IMR-90 (cell line): ENCODE measurements at regions not wholly inside any gene's neighbourhood (a gene's known extent, or its start where the extent isn't known, plus 50 kb on each side); places are given as distances from the start of the nearest gene placed in this dataset.

ENCODE experiments used
- ATAC-seq: fragments of 200-7000 bp; cut with Tn5 transposase; 2 replicates; pipeline ENCODE4 v1.9.1; 2020; ENCODE audit warnings: low read depth, mild to moderate bottlenecking, moderate library complexity
- BruUV-seq: library from RNA; stranded (reverse); fragments of 400-500 nt; replicated peaks from 2 replicates; lab custom pipeline; 2021; lab: Mats Ljungman, UMichigan
- CTCF ChIA-PET: fragments of 300-600 bp; formaldehyde crosslinking; extraction: SDS; loops from one replicate; lab custom pipeline; 2021; ENCODE audit warnings: antibody characterized with exemption; lab: Yijun Ruan, JAX
- POLR2A ChIA-PET: fragments of 300-600 bp; sonication (Branson Sonifier 250); formaldehyde crosslinking; loops from one replicate; lab custom pipeline; 2022; ENCODE audit warnings: antibody characterized with exemption; ENCODE audit not compliant: unreplicated experiment; lab: Charles Lee
- DNase-seq: peaks from one replicate; pipeline ENCODE4 v3.0.0; 2013
- H2AFZ ChIP-seq: replicated peaks from 2 replicates; pipeline ENCODE3; 2013; ENCODE audit warnings: low read length, mild to moderate bottlenecking; ENCODE audit not compliant: poor library complexity
- H2AK5ac ChIP-seq: 2 replicates; pipeline ENCODE4 v1.6.1; 2013; ENCODE audit warnings: low read depth, low read length, inconsistent platforms
- H2AK9ac ChIP-seq: replicated peaks from 2 replicates; pipeline ENCODE3; 2013; ENCODE audit warnings: mild to moderate bottlenecking, low read depth, low read length, moderate library complexity; ENCODE audit not compliant: poor library complexity
- H2BK120ac ChIP-seq: 2 replicates; pipeline ENCODE4 v1.6.1; 2013; ENCODE audit warnings: low read depth, low read length, inconsistent platforms
- H2BK15ac ChIP-seq: 3 replicates; pipeline ENCODE4 v1.6.1; 2013; ENCODE audit warnings: low read depth, low read length, inconsistent platforms
- H2BK20ac ChIP-seq: 2 replicates; pipeline ENCODE4 v1.6.1; 2013; ENCODE audit warnings: low read depth, mild to moderate bottlenecking, inconsistent platforms, low read length, moderate library complexity
- H2BK5ac ChIP-seq: 2 replicates; pipeline ENCODE4 v1.6.1; 2013; ENCODE audit warnings: mild to moderate bottlenecking, low read depth, low read length, inconsistent platforms; ENCODE audit not compliant: poor library complexity, severe bottlenecking
- H3K14ac ChIP-seq: replicated peaks from 2 replicates; pipeline ENCODE4 v1.6.1; 2013; ENCODE audit warnings: low read depth, low read length, inconsistent platforms
- H3K18ac ChIP-seq: 2 replicates; pipeline ENCODE4 v1.6.1; 2013; ENCODE audit warnings: low read depth, low read length, control low read depth
- H3K23ac ChIP-seq: 2 replicates; pipeline ENCODE4 v1.6.1; 2013; ENCODE audit warnings: low read depth, low read length, inconsistent platforms
- H3K27ac ChIP-seq: 2 replicates; pipeline ENCODE4 v1.5.1; 2013; ENCODE audit warnings: mild to moderate bottlenecking, control low read depth, low read length; ENCODE audit not compliant: insufficient read depth
- H3K27me3 ChIP-seq: 2 replicates; pipeline ENCODE4 v1.6.1; 2013; ENCODE audit warnings: low read length; ENCODE audit not compliant: control insufficient read depth, insufficient read depth
- H3K36me3 ChIP-seq: 2 replicates; pipeline ENCODE4 v1.6.1; 2013; ENCODE audit warnings: low read length, mixed read lengths; ENCODE audit not compliant: control insufficient read depth, insufficient read depth
- H3K4ac ChIP-seq: 2 replicates; pipeline ENCODE4 v1.6.1; 2013; ENCODE audit warnings: low read depth, low read length, inconsistent platforms
- H3K4me1 ChIP-seq: 2 replicates; pipeline ENCODE4 v1.6.1; 2013; ENCODE audit warnings: low read length, mixed read lengths; ENCODE audit not compliant: control insufficient read depth, insufficient read depth
- H3K4me2 ChIP-seq: 2 replicates; pipeline ENCODE4 v1.6.1; 2013; ENCODE audit warnings: low read depth, mild to moderate bottlenecking, control low read depth, low read length, moderate library complexity
- H3K4me3 ChIP-seq: 2 replicates; pipeline ENCODE4 v1.5.1; 2013; ENCODE audit warnings: low read depth, mild to moderate bottlenecking, control low read depth, low read length, moderate library complexity; ENCODE audit not compliant: insufficient read depth
- H3K56ac ChIP-seq: 2 replicates; pipeline ENCODE4 v1.6.1; 2013; ENCODE audit warnings: low read length, inconsistent platforms; ENCODE audit not compliant: insufficient read depth; ENCODE audit errors: extremely low read depth
- H3K79me1 ChIP-seq, 2 experiments: 2 replicates each; pipeline ENCODE4 v1.6.1; 2013; ENCODE audit warnings: low read length in 2 of 2, inconsistent platforms in 1 of 2, low read depth in 1 of 2
- H3K9ac ChIP-seq: 2 replicates; pipeline ENCODE4 v1.6.1; 2013; ENCODE audit warnings: low read depth, low read length, control low read depth
- H3K9me1 ChIP-seq: 2 replicates; pipeline ENCODE4 v1.6.1; 2013; ENCODE audit warnings: low read length, inconsistent platforms; ENCODE audit not compliant: insufficient read depth
- H3K9me3 ChIP-seq: 2 replicates; pipeline ENCODE4 v1.6.1; 2013; ENCODE audit warnings: low read length; ENCODE audit not compliant: control insufficient read depth, insufficient read depth
- H4K20me1 ChIP-seq: 2 replicates; pipeline ENCODE4 v1.6.1; 2013; ENCODE audit warnings: low read length, inconsistent platforms; ENCODE audit not compliant: insufficient read depth
- H4K5ac ChIP-seq: 2 replicates; pipeline ENCODE4 v1.6.1; 2013; ENCODE audit warnings: mild to moderate bottlenecking, low read depth, low read length, control low read depth
- H4K8ac ChIP-seq, 2 experiments: 2 replicates each; pipeline ENCODE4 v1.6.1; 2013; ENCODE audit warnings: low read depth in 2 of 2, low read length in 2 of 2, control low read depth in 1 of 2, inconsistent platforms in 1 of 2
- H4K91ac ChIP-seq: 2 replicates; pipeline ENCODE4 v1.6.1; 2013; ENCODE audit warnings: low read depth, low read length, inconsistent platforms; ENCODE audit not compliant: insufficient read depth
- BHLHE40 ChIP-seq: fragments of 150-350 bp; IDR thresholded peaks from 2 replicates; pipeline ENCODE4 v1.6.1; 2016; ENCODE audit warnings: mild to moderate bottlenecking, low read depth, low read length
- CEBPB ChIP-seq: IDR thresholded peaks from 2 replicates; pipeline ENCODE4 v1.6.1; 2012; ENCODE audit warnings: low read depth, low read length, improper control_type of control experiment
- CTCF ChIP-seq: conservative IDR thresholded peaks from 2 replicates; pipeline ENCODE4 v1.5.1; 2012; ENCODE audit warnings: mild to moderate bottlenecking, low read depth, low read length, improper control_type of control experiment
- FOS ChIP-seq: fragments of 150-350 bp; IDR thresholded peaks from 2 replicates; pipeline ENCODE4 v1.6.1; 2016; ENCODE audit warnings: low read depth, low read length
- RAD21 ChIP-seq: IDR thresholded peaks from 2 replicates; pipeline ENCODE4 v1.6.1; 2012; ENCODE audit warnings: low read length, improper control_type of control experiment
- RCOR1 ChIP-seq: IDR thresholded peaks from 2 replicates; pipeline ENCODE4 v1.6.1; 2012; ENCODE audit warnings: mild to moderate bottlenecking, low read length, improper control_type of control experiment; ENCODE audit not compliant: insufficient replicate concordance
- SMC3 ChIP-seq: fragments of 150-350 bp; IDR thresholded peaks from 2 replicates; pipeline ENCODE4 v1.6.1; 2016; ENCODE audit warnings: low read depth, mild to moderate bottlenecking, antibody characterized with exemption, low read length, moderate library complexity
- WGBS, 2 experiments: methylation state at CpG; one replicate each; pipeline versions ENCODE4 v1.1.5 to v1.1.7; 2013; ENCODE audit warnings: missing lambda C conversion rate in 2 of 2; ENCODE audit not compliant: insufficient read length in 1 of 2; ENCODE audit errors: extremely low coverage in 2 of 2; 5-methylcytosine and 5-hydroxymethylcytosine counted together
- dilution Hi-C: fragments of 300-500 bp; cut with HindIII; formaldehyde crosslinking; loops from one replicate; pipeline ENCODE4 v1.14.3; 2018; ENCODE audit warnings: low sequenced_read_pairs; ENCODE audit not compliant: unreplicated experiment
- in situ Hi-C: fragments of 300-500 bp; cut with MboI; formaldehyde crosslinking; loops from 3 replicates; pipeline ENCODE4 v1.14.3; 2019; ENCODE audit warnings: low sequenced_read_pairs, inconsistent platforms, mixed read lengths
- intact Hi-C: fragments of 100-400 bp; cut with micrococcal nuclease; formaldehyde crosslinking; loops from 2 replicates; pipeline ENCODE4 v1.10.0; 2022

- no peak overlapping the region for H3K23ac ChIP-seq
- no peak overlapping the region for H3K18ac ChIP-seq
- no peaks in the 10 kb centered on the region for H3K9me3 ChIP-seq
- WGBS, 2 experiments: no CpG with 5 or more reads among the region's 1 CpG
- no peaks in the 10 kb centered on the region for H3K36me3 ChIP-seq
- H3K4ac ChIP-seq: no peak overlapping the region
- H2AFZ ChIP-seq: no peak overlapping the region
- TF ChIP-seq FOS: no peak
- TF ChIP-seq CEBPB: peak; percentile 68; the same call in 1 of the 2 replicates
- no peak for TF ChIP-seq CTCF
- no peak for TF ChIP-seq RAD21
- TF ChIP-seq SMC3: no peak
- TF ChIP-seq RCOR1: no peak
- TF ChIP-seq BHLHE40: no peak
- H3K79me1 ChIP-seq: no peaks in the 10 kb centered on the region
- no peak overlapping the region for H4K91ac ChIP-seq
- H3K9ac ChIP-seq: no peak overlapping the region
- POLR2A ChIA-PET: no interaction called here
- H4K20me1 ChIP-seq: no peaks in the 10 kb centered on the region
- no peak overlapping the region for H4K8ac ChIP-seq
- H2BK20ac ChIP-seq: no peak overlapping the region
- no peak overlapping the region for H3K56ac ChIP-seq
- dilution Hi-C loops (no loop called here), intact Hi-C loops (no loop called here), in situ Hi-C loops (no loop called here)
- no peaks in the 10 kb centered on the region for H3K27me3 ChIP-seq
- BruUV-seq: no TSS peak
- H2AK5ac ChIP-seq: no peak overlapping the region
- H3K4me2 ChIP-seq: no peak overlapping the region
- H3K9me1 ChIP-seq: no peaks in the 10 kb centered on the region
- DNase-seq (peak; percentile 58), ATAC-seq (no peak)
- H4K5ac ChIP-seq: no peak overlapping the region
- H3K4me1 ChIP-seq: no peaks in the 10 kb centered on the region
- no peak overlapping the region for H2BK5ac ChIP-seq
- no peak overlapping the region for H2BK120ac ChIP-seq
- no peak overlapping the region for H3K27ac ChIP-seq
- CTCF ChIA-PET: no interaction called here
- H3K14ac ChIP-seq: no peak overlapping the region
- H2BK15ac ChIP-seq: no peak overlapping the region
- H2AK9ac ChIP-seq: no peak overlapping the region
- H3K4me3 ChIP-seq: no peak overlapping the region
Measured at GRCh38 chr5:164214698-164215097, 709.3 kb downstream of the MAT2B start.
